GM12878 (cell line): ENCODE measurements at regions not wholly inside any gene's neighbourhood (a gene's known extent, or its start where the extent isn't known, plus 50 kb on each side); places are given as distances from the start of the nearest gene placed in this dataset.
"Not testable (repeated sequence)": the region's sequence is repeated elsewhere in the genome, so short reads cannot be mapped to it uniquely, and the experiment has no call there.

Experiments used
- ATAC-seq: fragments of 200-7000 bp; cut with Tn5 transposase; 3 replicates; pipeline ENCODE4 v1.9.1; 2020; ENCODE audit warnings: mild to moderate bottlenecking, moderate library complexity
- BruUV-seq: library from RNA; stranded (reverse); fragments of 400-500 nt; replicated peaks from 2 replicates; lab custom pipeline; 2021; lab: Mats Ljungman, UMichigan
- CTCF ChIA-PET: fragments of 300-600 bp; sonication (Branson Sonifier 250); formaldehyde crosslinking; extraction: SDS; loops from one replicate; lab custom pipeline; 2021; ENCODE audit warnings: inconsistent platforms; lab: Yijun Ruan, JAX
- POLR2A ChIA-PET: fragments of 350-600 bp; formaldehyde crosslinking; extraction: SDS; loops from one replicate; lab custom pipeline; 2021; ENCODE audit warnings: inconsistent platforms; lab: Charles Lee
- RAD21 ChIA-PET: fragments of 300-600 bp; sonication (Branson Sonifier 250); formaldehyde crosslinking; loops from one replicate; lab custom pipeline; 2023; ENCODE audit warnings: antibody characterized with exemption; ENCODE audit not compliant: unreplicated experiment; lab: Charles Lee
- SMC1A ChIA-PET: fragments of 300-600 bp; sonication (Branson Sonifier 250); formaldehyde crosslinking; loops from one replicate; lab custom pipeline; 2023; ENCODE audit not compliant: unreplicated experiment, uncharacterized antibody; lab: Charles Lee
- DNase-seq: peaks from one replicate; pipeline ENCODE4 v3.0.0-alpha.2; 2011; ENCODE audit warnings: low read depth, low spot score
- FAIRE-seq: peaks from 3 replicates; lab custom pipeline; 2011; peaks lifted over from hg19 to GRCh38; lab: Jason Lieb, UNC
- H2AFZ ChIP-seq: 2 replicates; pipeline ENCODE4 v1.6.0; 2011; ENCODE audit warnings: low read depth, low read length, control low read depth; ENCODE audit not compliant: control insufficient read depth
- H3K27ac ChIP-seq: 2 replicates; pipeline ENCODE4 v1.5.1; 2011; ENCODE audit warnings: control low read depth; ENCODE audit not compliant: control insufficient read depth, insufficient read depth
- H3K27me3 ChIP-seq, 2 experiments: replicated peaks in 1 of 2; 2 replicates each; pipeline versions ENCODE4 v1.6.0 to v1.6.1; 2011; ENCODE audit warnings: low read length in 1 of 2; ENCODE audit not compliant: control insufficient read depth in 2 of 2, insufficient read depth in 2 of 2
- H3K36me3 ChIP-seq, 2 experiments: 2 replicates each; pipeline ENCODE4 v1.5.1; 2011; ENCODE audit warnings: low read length in 1 of 2; ENCODE audit not compliant: control insufficient read depth in 2 of 2, insufficient read depth in 2 of 2
- H3K4me1 ChIP-seq: 2 replicates; pipeline ENCODE4 v1.6.1; 2011; ENCODE audit warnings: mild to moderate bottlenecking, low read length, moderate library complexity, mixed read lengths; ENCODE audit not compliant: control insufficient read depth, insufficient read depth
- H3K4me2 ChIP-seq: 2 replicates; pipeline ENCODE4 v1.6.0; 2011; ENCODE audit warnings: control low read depth; ENCODE audit not compliant: control insufficient read depth, insufficient read depth
- H3K4me3 ChIP-seq: fragments of 200-600 bp; sonication (generic); 2 replicates; pipeline ENCODE4 v1.5.1; 2016
- H3K79me2 ChIP-seq: 2 replicates; pipeline ENCODE4 v1.6.0; 2011; ENCODE audit warnings: low read length; ENCODE audit not compliant: control insufficient read depth, insufficient read depth
- H3K9ac ChIP-seq: 2 replicates; pipeline ENCODE4 v1.8.0; 2011; ENCODE audit warnings: low read length, control low read depth, mixed read lengths; ENCODE audit not compliant: control insufficient read depth, insufficient read depth
- H3K9me3 ChIP-seq: replicated peaks from 3 replicates; pipeline ENCODE4 v1.5.1; 2011; ENCODE audit warnings: mild to moderate bottlenecking, low read length; ENCODE audit not compliant: control insufficient read depth, insufficient read depth
- H4K20me1 ChIP-seq: 2 replicates; pipeline ENCODE4 v1.6.0; 2011; ENCODE audit not compliant: control insufficient read depth, insufficient read depth
- KLF5 ChIP-seq: fragments of 450-650 bp; IDR thresholded peaks from 2 replicates; pipeline ENCODE4 v1.6.1; 2014; ENCODE audit warnings: mild to moderate bottlenecking; ENCODE audit not compliant: partially characterized antibody
- SMARCA5 ChIP-seq: fragments of 450-650 bp; IDR thresholded peaks from 2 replicates; pipeline ENCODE4 v1.6.1; 2017; ENCODE audit warnings: mild to moderate bottlenecking
- ZNF217 ChIP-seq: fragments of 450-650 bp; IDR thresholded peaks from 2 replicates; pipeline ENCODE4 v1.6.1; 2017; ENCODE audit warnings: antibody characterized with exemption, mild to moderate bottlenecking
- WGBS: methylation state at CpG from one replicate; pipeline ENCODE4 v1.1.6; 2016; ENCODE audit warnings: low lambda C conversion rate; ENCODE audit not compliant: insufficient replicate concordance, insufficient coverage; ENCODE audit errors: missing lambda C conversion rate; 5-methylcytosine and 5-hydroxymethylcytosine counted together
- in situ Hi-C: fragments of 300-500 bp; cut with MboI; formaldehyde crosslinking; loops from 9 replicates; pipeline ENCODE4 v1.14.3; 2018; ENCODE audit warnings: mixed read lengths
- intact Hi-C: fragments of 100-400 bp; cut with micrococcal nuclease; formaldehyde crosslinking; loops from one replicate; pipeline ENCODE4 v1.14.2; 2022; ENCODE audit not compliant: unreplicated experiment
- TF ChIP-seq, protein P1 (sequence below): fragments of 450-650 bp; IDR thresholded peaks from 2 replicates; pipeline ENCODE4 v1.6.1; 2018; ENCODE audit warnings: mild to moderate bottlenecking, low read depth, moderate library complexity; ENCODE audit not compliant: partially characterized antibody

DNA sequence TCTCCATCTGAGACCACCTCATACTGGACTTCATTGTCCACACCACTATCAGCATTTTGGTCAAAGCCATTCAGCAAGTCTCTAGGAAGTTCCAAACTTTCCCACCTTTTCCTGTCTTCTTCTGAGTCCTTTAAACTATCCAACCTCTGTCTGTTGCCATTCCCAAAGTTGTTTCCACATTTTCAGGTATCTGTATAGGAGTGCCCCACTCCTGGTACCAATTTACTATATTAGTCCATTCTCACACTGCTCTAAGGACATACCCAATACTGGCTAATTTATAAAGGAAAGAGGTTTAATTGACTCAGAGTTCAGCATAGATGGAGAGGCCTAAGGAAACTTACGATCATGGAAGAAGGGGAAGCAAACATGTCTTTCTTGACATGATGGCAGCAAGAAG, 292.2 kb upstream of the ATXN7L3B start:
- in situ Hi-C loops = no loop called here
- Histone ChIP-seq H3K27me3 (no peaks in the 10 kb centered on the region), H3K4me2 (no peak overlapping the region), H3K36me3 (no peaks in the 10 kb centered on the region), H3K27ac (no peak overlapping the region), H2AFZ (no peak overlapping the region), H4K20me1 (no peaks in the 10 kb centered on the region), H3K9me3 (no peaks in the 10 kb centered on the region), H3K4me1 (no peaks in the 10 kb centered on the region), H3K9ac (no peak overlapping the region), H3K4me3 (no peak overlapping the region), H3K79me2 (no peaks in the 10 kb centered on the region)
- ChIA-PET RAD21 (no interaction called here), SMC1A (no interaction called here), POLR2A (no interaction called here), CTCF (no interaction called here)
- no TSS peak for BruUV-seq
- TF ChIP-seq SMARCA5 = no peak
- FAIRE-seq (no peak), ATAC-seq (no peak), DNase-seq (no peak)
- 0% methylated on average over 1 of the region's 1 CpG for WGBS
- intact Hi-C loops = no loop called here

DNA sequence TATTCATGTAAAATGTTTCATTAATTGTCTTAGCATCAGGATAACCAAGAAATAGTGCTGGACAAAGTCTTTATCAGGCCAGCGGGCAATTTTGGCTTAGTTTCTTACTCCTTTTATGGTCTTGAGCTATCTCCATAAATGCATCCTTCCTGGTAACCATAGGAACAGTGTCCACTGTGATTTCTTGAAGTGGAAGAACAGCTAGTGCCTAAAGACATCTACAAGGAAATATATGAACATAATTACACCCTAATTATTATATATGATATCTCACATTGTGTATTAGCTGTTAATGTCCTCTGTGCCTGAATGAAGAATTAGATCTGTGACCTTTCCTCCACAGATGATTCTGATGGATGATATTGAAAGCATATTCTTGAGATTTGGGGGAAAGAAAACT, 286.7 kb upstream of the ATXN7L3B start:
- FAIRE-seq = no peak
- Histone ChIP-seq H3K36me3 (no peaks in the 10 kb centered on the region), H3K27me3 (no peaks in the 10 kb centered on the region), H3K4me1 (no peaks in the 10 kb centered on the region), H3K27ac (no peak overlapping the region), H2AFZ (no peak overlapping the region), H4K20me1 (no peaks in the 10 kb centered on the region), H3K79me2 (no peaks in the 10 kb centered on the region), H3K4me2 (no peak overlapping the region), H3K4me3 (no peak overlapping the region), H3K9me3 (no peaks in the 10 kb centered on the region), H3K9ac (no peak overlapping the region)
- SMC1A ChIA-PET = no interaction called here
- RAD21 ChIA-PET = no interaction called here
- no TSS peak for BruUV-seq
- in situ Hi-C loops (no loop called here), intact Hi-C loops (no loop called here)
- WGBS = 0% methylated on average over 1 of the region's 1 CpG
- POLR2A ChIA-PET = no interaction called here
- no peak for TF ChIP-seq ZNF217
- TF ChIP-seq, protein P1, sequence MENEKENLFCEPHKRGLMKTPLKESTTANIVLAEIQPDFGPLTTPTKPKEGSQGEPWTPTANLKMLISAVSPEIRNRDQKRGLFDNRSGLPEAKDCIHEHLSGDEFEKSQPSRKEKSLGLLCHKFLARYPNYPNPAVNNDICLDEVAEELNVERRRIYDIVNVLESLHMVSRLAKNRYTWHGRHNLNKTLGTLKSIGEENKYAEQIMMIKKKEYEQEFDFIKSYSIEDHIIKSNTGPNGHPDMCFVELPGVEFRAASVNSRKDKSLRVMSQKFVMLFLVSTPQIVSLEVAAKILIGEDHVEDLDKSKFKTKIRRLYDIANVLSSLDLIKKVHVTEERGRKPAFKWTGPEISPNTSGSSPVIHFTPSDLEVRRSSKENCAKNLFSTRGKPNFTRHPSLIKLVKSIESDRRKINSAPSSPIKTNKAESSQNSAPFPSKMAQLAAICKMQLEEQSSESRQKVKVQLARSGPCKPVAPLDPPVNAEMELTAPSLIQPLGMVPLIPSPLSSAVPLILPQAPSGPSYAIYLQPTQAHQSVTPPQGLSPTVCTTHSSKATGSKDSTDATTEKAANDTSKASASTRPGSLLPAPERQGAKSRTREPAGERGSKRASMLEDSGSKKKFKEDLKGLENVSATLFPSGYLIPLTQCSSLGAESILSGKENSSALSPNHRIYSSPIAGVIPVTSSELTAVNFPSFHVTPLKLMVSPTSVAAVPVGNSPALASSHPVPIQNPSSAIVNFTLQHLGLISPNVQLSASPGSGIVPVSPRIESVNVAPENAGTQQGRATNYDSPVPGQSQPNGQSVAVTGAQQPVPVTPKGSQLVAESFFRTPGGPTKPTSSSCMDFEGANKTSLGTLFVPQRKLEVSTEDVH = no peak
- TF ChIP-seq KLF5 = no peak
- DNase-seq = no peak
- CTCF ChIA-PET = interaction anchor here (1.8 kb wide), 1 partner anchor 18 kb away, joined by 4 read pairs; no protein-coding TSS in a partner anchor
- ATAC-seq = no peak

DNA sequence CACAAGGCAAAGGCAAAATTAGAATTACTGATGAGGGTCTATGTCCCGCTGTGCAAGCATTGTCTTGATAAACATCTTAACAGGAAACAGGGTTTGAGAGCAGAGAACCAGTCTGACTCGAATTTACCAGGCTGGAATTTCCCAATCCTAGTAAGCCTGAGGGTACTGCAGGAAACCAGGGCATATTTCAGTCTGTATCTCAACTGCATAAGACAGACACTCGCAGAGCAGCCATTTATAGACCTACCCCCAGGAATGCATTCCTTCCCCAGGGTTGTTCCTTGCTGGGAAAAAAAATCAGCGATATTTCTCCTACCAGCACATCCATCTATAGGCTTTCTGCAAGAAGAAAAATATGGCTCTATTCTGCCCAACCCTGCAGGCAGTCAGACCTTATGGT, 283.8 kb upstream of the ATXN7L3B start:
- H3K79me2 ChIP-seq, H2AFZ ChIP-seq, RAD21 ChIA-PET, H3K4me1 ChIP-seq, FAIRE-seq, H3K4me2 ChIP-seq, H3K27me3 ChIP-seq, BruUV-seq, ATAC-seq, DNase-seq, H3K9me3 ChIP-seq, H3K27ac ChIP-seq, H3K36me3 ChIP-seq, in situ Hi-C loops, POLR2A ChIA-PET, H3K9ac ChIP-seq, H4K20me1 ChIP-seq, SMC1A ChIA-PET, CTCF ChIA-PET, intact Hi-C loops, H3K4me3 ChIP-seq: not testable (repeated sequence)
- 6% methylated on average over 4 of the region's 4 CpGs for WGBS
